GM19324 (cell line): ENCODE measurements at regions not wholly inside any gene's neighbourhood (a gene's known extent, or its start where the extent isn't known, plus 50 kb on each side); places are given as distances from the start of the nearest gene placed in this dataset.

Experiments used
- ATAC-seq: cut with Tn5 transposase; IDR thresholded peaks from one replicate; pipeline ENCODE4 v1.9.1; 2021; ENCODE audit warnings: mild to moderate bottlenecking, moderate library complexity; ENCODE audit not compliant: unreplicated experiment, low FRiP score

GRCh38 chr3:21801631-21802030, 50.6 kb upstream of the ZNF385D start:
- no peak for ATAC-seq

GRCh38 chr3:21803604-21804003, 52.6 kb upstream of the ZNF385D start:
- no peak for ATAC-seq

- ATAC-seq: no peak
Measured at GRCh38 chr3:21804330-21804729, 53.3 kb upstream of the ZNF385D start.

DNA sequence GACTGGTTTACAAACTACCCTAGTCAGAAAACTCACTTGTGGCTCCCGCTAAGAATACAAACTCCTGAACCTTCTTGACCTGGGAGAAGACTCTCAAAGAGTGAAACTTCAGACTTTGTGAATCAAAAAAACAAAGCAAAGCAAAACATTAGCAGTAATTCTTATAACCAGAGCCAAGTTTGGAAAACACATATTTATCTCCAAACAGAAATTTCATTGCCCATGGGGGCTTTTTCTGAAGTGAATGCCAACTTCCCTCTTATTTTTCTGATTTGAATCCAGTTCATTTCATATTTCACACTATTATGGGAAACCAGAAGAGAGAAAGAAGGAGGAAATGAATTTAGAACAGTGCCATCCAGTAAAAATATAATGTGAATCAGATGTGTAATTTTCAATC, 55.7 kb upstream of the ZNF385D start:
- ATAC-seq: no peak

DNA sequence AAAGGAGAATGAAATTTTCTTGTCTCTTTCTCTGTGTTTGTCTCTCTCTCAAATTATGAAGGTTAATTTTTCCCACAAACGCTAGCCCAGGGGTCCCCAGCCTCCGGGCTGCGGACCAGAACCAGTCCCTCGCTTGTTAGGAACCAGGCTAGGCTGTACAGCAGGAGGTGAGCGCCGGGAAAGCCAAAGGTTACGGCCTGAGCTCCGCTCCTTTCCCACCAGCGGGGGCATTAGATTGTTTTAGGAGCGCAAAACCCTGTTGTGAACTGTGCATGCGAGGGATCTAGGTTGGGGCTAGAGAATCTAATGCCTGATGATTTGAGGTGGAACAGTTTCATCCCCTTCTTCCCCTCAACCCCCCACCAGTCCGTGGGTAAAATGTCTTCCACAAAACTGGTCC, 74.7 kb upstream of the ZNF385D start:
- ATAC-seq: no peak

DNA sequence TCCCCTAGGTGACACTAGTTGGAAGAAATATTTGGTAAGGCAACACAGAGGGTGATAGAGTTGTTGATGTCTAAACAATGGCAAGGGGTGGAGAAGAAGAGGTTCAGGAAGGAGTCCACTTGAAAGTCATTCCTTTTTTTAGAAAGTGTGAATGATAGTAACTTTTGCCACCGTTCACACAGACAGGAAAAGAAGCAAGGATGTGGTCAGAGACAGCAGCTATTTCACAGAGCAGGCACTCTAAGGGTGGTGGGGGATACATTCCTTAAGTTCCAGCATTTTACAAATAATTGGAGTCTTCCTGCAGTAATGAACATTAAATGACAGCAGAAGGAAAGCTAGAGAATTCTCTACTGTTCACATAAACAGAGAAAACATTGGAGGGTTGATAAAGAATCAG, 75.4 kb upstream of the ZNF385D start:
- ATAC-seq: no peak

GRCh38 chr3:21830541-21830940, 79.5 kb upstream of the ZNF385D start:
- ATAC-seq: no peak

GRCh38 chr3:21835264-21835663, 84.3 kb upstream of the ZNF385D start:
- ATAC-seq: no peak

DNA sequence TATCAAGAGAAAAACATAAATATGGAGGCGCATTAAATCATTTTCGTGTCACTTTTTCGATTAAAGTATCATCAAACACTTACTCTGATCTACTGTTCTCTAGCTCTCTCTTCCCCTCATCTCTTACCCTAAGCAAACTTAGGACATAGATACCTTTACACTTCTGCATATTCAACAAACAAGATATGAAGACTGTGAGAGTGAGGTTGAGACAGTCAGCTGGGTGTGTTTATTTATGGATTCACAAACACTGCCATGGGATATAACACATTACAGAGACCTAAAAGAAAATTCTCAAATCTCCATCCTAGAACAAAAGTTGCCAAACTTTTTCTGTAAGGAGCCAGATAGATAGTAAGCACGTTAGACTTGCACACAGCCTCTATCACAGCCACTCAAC, 85.2 kb upstream of the ZNF385D start:
- no peak for ATAC-seq

DNA sequence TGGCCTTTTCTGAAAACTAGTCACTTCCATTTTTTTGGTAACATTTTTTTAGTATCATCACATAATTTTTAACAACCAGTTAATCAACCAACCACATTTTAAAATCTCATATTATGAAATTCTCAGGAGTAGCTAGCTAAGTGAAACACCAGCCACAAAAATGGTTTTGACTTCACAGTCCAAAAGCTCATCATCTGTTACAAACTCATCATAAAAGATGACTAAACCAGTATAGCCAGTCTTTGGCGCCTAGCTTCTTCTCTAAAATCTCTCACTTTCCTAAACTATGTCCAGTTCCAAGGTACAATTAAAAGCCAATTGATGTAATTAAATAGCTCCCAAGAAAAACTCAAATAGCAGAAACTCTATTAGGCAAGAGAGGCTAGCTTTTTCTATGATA, 88.2 kb upstream of the ZNF385D start:
- ATAC-seq: no peak

- no peak for ATAC-seq
Measured at GRCh38 chr3:21839592-21839991, 88.6 kb upstream of the ZNF385D start.

DNA sequence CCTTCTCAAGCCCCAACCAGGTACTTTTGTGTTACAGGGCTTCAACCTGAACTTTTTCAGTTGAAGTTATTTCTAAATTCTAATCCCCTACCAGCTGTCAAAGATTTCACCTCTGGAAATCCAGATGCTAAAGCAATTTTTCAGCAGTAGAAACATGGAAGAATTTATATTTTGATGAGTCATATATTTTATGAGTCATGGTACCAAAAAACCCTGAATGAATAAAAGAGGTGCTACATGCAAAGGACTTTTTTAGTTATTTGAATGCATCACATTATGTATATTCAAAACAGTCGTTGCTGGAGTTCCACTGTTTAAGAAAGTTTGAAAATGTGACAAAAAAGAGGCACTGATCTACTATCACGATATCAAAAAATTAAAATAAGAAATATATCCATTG, 96.0 kb upstream of the ZNF385D start:
- ATAC-seq: no peak

- ATAC-seq: no peak
Measured at GRCh38 chr3:21859124-21860081, 108.4 kb upstream of the ZNF385D start.

DNA sequence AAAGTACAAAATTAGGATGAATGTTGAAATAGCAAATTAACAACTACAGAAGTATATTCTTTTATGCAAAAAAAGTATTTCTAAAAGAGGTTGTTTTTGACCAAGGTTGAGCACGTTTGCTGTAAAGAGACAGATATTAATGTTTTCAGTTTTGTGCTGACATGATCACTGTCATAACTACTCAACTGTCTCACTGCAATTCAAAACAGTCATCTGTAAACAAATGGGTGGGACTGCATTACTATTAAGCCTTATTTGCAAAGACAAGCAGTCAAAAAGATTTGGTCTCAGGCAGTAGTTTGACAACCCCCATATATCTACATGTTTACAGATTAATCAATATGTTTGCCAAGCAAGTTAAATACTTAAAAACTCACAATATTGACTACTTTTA, 109.1 kb upstream of the ZNF385D start:
- no peak for ATAC-seq

GRCh38 chr3:21860657-21861056, 109.6 kb upstream of the ZNF385D start:
- no peak for ATAC-seq

- no peak for ATAC-seq
Measured at GRCh38 chr3:21876782-21877181, 125.8 kb upstream of the ZNF385D start.

- no peak for ATAC-seq
Measured at GRCh38 chr3:21877214-21877754, 126.3 kb upstream of the ZNF385D start.

- ATAC-seq: no peak
Measured at GRCh38 chr3:21879184-21879886, 128.3 kb upstream of the ZNF385D start.

- no peak for ATAC-seq
Measured at GRCh38 chr3:21888656-21889055, 137.6 kb upstream of the ZNF385D start.

GRCh38 chr3:21889166-21889565, 138.2 kb upstream of the ZNF385D start:
- no peak for ATAC-seq

DNA sequence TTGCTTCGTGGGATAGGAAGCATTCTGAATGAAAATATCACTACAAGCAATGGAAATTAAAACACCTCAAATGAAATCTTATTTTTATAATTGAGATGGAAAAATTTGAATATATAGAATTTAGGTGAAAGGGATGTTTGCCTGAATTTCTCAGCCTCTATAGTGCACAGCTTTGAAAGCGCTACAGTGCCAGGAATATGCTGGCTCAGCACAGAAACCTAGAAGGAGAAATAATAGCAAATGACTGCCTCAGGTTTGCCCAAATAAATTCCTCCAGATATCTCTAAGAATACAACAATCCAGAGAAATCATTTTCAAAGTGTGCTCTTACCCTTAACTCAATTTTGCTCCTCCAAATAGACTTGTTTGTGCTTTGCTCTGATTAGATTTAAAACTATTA, 141.1 kb upstream of the ZNF385D start:
- ATAC-seq: no peak

DNA sequence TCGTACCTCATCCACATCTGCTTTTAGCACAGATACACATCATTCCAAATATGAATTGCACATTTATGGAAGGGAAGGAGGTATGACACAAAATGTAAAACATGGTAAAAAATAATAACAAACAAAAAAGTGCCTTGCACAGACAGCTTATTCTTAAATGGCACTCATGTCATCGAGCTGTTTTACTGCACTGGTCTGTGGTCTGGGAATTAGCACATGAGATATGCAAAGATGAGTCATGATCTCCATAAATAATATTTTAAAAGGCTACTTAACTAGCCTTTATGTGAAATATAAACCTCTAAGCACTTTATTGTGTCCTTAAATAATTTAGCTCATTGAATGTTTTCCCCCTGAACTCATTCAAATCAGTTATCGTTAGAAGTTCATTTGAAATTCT, 142.2 kb upstream of the ZNF385D start:
- no peak for ATAC-seq
